ENCODE measurements at regions not wholly inside any gene's neighbourhood (a gene's known extent, or its start where the extent isn't known, plus 50 kb on each side); places are given as distances from the start of the nearest gene placed in this dataset.

GRCh38 chr13:111865826-111866225 lies 201.1 kb upstream of the SOX1 start:
- TF ChIP-seq POLR2A (IDR thresholded peaks at IDR 0.05) (no peak), CTCF (IDR thresholded peaks at IDR 0.05) (no peak)

All from suprapubic skin (tissue), 3 donors.